GM19035 (cell line): ENCODE measurements at regions not wholly inside any gene's neighbourhood (a gene's known extent, or its start where the extent isn't known, plus 50 kb on each side); places are given as distances from the start of the nearest gene placed in this dataset.

ENCODE experiments used
- ATAC-seq: cut with Tn5 transposase; IDR thresholded peaks from one replicate; pipeline ENCODE4 v1.9.1; 2021; ENCODE audit not compliant: unreplicated experiment

GRCh38 chr14:86673523-86673969, 1143.6 kb downstream of the FLRT2 start:
- no peak for ATAC-seq

- no peak for ATAC-seq
These were observed 1142.1 kb downstream of the FLRT2 start for GRCh38 chr14:86672080-86672479.

GRCh38 chr14:86665975-86666374, 1136.0 kb downstream of the FLRT2 start:
- no peak for ATAC-seq

GRCh38 chr14:86662334-86662733, 1132.4 kb downstream of the FLRT2 start:
- no peak for ATAC-seq

DNA sequence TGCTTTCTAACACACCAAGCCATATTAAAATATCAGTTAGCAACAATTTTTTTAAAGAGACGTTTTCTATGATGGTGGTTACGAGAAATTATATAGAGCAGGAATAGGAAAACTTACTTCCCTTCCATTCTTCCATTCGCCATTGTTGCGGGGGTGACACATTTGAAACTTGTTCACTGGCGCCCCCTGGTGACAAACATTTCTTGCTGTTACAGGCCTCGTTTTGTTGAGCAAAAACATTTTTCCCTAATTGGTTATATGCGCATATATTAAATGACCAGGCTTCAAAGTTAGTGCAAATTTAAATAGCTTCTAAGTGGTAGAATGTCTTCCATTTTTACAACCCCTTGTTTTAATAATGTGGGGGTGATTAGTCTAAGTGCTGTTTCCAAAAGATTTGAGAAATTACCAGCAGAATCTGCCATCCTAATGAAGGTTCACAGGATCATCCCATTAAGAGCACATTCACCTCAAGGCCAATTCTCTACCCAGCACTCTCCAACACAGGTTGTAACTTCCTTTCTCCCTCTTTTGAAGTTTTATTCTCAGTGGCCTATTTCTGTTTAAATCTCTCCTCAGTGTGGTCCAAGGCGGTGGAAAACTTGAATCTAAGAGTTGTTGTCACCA, 1124.7 kb downstream of the FLRT2 start:
- ATAC-seq: no peak

DNA sequence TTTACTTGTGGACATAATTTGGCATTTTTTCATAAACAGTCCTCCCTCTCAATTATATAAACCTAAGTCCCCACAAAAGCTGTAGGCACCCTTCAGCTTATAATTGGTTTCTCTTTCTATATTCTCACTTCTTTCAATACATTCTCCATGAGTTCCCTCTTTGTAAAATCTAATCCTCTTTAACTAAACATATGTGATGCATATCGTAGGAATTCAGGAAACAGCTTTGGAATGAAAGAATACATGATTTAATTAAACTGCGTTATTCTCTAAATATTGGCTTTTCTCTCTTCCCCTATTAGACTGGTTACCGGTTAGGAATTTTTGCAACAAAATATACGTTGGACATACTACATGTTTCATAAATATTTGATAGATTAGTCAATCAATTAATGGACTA, 1122.6 kb downstream of the FLRT2 start:
- ATAC-seq: no peak

DNA sequence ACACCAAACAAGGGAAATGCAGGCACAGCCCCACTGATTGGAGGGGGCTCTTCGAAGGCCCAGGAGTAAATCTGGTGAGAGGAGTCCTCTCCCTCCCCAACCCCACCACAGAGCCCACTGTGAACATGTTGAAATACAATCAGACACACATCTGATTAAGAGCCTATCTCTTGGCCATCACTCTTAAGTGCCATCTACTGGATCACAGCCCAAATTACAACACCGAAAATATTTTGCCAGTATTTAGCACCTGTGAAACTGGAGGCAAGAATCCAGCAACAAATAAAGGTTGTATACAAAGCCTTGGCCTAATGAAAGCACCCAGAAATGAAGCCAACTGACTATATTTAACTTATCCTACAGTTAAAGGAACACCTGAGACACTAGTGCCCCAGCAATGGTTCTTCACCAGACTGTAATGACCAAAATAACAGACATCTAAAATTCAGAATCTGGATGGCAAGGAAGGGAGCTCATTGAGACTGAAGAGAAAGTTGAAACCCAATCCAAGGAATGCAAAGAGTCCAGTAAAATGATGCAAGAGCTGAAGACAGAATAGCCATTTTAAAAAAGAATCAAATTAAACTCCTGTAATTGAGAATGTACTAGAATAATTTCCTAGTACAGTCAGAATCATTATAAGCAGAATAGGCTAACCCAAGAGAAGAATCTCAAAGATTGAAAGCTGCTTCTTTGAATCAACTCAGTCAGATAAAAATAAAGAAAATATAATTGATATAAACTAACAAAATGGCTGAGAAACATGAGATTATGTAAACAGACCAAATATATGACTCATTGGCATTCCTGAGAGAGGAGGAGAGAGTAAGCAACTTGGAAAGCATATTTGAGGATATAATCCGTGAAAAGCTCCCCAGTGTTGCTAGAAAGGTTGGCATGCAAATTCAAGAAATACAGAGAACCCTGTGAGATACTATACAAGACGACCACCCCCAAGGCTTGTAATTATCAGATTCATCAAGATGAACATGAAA, 1117.0 kb downstream of the FLRT2 start:
- ATAC-seq: no peak

DNA sequence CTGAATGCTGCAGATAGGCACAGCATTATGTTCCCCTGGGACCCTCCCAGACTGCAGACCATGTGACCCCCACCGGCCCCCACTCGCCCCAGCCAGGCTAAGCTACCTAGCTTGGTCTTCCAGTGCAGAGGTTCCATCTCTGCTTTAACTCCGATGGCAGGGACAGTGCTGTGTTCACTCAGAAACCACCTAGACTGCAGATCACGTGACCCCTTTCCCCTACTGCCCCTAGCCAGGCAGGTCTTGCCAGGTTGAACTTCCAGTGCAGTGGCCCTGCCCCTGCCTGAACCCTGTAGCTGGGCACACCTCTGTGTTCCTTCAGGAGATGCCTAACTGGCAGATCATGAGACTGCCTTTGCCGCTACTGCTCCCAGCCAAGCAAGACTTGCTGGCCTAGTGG, 1116.2 kb downstream of the FLRT2 start:
- no peak for ATAC-seq

DNA sequence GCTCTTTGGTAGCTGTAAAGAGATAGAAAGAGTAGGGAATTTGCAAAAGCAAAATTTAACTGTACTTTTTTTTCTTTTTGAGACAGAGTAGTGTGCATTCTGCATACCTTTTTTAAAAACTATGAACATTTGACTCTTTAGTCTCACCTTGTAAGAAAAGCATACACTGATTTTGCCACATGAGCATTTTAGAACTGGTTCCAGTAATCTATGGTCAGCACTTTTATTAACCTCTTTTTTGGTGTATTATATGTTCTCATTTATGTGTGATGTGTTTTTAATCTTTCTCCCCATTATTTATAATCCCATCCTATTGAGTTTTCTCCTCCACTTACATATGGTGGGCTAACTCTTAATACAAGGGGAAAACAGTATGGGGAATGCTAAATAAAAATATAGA, 1111.4 kb downstream of the FLRT2 start:
- ATAC-seq: no peak

GRCh38 chr14:86640288-86640687, 1110.3 kb downstream of the FLRT2 start:
- no peak for ATAC-seq

GRCh38 chr14:86639666-86640065, 1109.7 kb downstream of the FLRT2 start:
- ATAC-seq: no peak

DNA sequence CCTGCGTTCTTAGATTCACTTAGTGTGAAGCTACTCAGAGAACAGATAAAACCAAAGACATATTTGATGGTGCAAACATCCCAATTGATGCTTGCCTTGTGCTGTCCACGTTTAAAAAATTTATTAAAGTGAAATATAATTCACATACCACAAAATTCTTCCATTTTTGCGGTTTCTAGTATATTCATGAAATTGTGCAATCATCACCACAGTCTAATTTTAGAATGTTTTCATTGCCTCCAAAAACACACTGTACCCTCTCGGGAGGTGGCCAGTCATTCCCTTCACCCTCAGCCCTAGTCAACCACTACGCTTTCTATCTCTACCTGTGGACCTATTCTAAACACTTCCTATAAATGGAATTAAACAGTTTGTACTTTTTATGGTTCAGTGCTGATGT, 1109.2 kb downstream of the FLRT2 start:
- no peak for ATAC-seq

GRCh38 chr14:86627080-86627479, 1097.1 kb downstream of the FLRT2 start:
- ATAC-seq: no peak

DNA sequence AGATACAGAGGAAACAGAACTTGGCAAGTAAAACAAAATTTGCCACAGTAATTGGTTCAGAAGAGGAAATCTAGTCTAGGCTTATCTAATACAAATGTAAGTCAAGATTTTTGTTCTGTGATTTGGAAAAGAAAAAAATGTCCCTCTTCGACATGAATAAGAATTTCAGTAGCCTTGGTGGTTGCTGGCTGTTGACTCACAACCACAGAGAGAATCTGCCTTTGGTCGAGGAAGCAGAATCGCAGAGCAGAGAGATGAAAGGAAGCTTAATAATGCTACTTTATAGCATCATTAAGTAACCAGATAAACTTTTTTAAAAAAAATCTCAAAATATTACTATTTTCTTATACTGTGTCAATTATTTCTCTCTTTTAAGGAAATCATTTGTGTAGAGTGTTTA, 1096.6 kb downstream of the FLRT2 start:
- ATAC-seq: no peak

- ATAC-seq: no peak
These were observed 1095.7 kb downstream of the FLRT2 start for GRCh38 chr14:86625637-86626036.

GRCh38 chr14:86619726-86620125, 1089.8 kb downstream of the FLRT2 start:
- ATAC-seq: no peak

GRCh38 chr14:86613786-86614185, 1083.8 kb downstream of the FLRT2 start:
- no peak for ATAC-seq

DNA sequence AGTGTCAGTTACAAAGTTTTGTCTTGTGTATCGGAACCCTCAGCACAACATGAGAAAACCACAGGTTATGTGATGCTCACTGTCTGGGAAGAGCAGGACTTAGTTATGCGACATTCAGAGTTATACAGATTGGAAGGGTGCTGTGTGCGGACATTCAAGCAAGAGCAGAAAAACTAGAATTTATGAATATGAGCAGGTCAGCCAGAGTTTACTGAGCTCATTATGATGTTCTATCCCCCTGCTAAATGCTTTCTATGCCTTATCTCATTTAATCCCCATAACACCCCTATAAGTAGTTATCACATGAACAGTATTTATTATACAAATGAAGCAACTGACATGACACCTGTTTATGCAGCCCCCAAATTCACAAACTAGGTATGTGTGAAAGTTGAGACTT, 1083.2 kb downstream of the FLRT2 start:
- no peak for ATAC-seq

DNA sequence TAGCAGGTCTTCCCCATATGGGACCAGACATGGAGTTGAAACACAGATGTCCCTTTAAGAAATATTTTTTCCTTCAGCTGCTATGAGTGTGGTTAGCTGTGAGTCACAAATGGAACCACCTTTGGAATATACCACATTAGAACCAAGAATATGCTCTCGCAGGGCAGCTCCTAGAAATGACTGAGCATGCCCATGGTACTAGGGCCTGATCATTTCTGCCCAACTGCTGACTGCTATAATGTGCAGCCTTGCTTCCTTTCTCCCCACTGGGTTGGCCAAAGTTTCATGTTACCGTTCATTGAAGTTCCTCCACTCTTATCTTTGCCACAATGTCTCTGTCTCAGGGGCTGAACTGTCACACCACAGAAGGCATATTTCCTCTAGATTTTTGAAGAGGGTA, 1074.6 kb downstream of the FLRT2 start:
- no peak for ATAC-seq

DNA sequence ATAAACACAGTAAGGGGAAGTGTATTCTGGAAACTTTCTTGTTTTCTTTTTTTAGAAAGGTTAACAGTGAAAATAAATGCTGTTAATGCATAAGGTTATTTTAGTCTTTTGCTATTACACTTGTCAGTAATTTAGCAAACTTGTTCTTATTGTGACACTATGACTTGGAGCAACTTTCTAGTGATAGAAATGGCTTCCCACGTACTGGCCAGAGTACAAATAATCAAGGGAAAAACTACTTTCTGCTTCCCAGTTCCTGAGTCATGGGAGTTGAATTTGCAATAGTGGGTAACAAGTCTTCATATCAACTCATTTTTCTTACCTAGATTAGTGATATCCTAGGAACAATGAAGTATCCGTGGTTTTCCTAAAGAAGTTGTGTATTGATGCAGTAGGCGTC, 1072.3 kb downstream of the FLRT2 start:
- no peak for ATAC-seq

DNA sequence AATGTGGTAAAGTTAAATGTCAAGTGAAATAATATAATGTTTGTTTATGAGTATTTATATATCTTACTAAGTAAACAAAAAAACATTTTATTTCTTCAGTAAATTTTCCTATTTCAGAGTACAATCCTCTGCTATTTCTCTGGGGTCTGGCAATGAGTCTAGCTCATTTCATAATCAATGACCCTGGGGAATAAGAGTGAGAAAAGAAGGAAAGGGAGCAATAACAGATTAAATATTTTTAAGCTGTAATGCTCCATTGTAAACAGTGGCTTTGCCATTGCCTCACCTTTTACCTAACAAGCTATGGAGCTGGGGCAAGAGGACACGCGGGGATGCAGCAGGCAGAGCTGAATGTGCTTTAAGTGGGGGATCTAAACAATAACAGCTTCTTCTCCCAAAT, 1071.9 kb downstream of the FLRT2 start:
- ATAC-seq: no peak

DNA sequence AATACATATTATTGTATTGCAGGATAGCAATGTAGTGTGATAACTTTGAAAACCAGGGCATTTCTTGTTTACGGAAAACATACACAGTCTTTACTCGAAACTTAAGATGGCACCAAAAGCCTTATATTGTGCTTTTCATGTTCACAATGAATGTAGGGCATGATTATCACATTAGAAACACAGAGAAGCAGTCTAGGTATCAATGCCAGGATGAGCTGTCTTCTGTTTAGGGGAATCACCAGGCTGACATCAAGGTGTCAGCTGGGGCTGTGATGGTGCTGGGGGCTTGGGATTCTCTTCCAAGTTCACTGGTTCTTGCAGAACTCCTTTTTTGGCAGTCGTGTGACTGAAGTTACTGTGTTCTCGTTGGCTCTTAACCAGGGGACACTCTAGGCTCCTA, 1067.3 kb downstream of the FLRT2 start:
- ATAC-seq: no peak
